Activated CD4-positive, alpha-beta T cell treated with anti-CD3 and anti-CD28 coated beads for 36 hours (primary cell): ENCODE measurements at regions not wholly inside any gene's neighbourhood (a gene's known extent, or its start where the extent isn't known, plus 50 kb on each side); places are given as distances from the start of the nearest gene placed in this dataset.
"Not testable (repeated sequence)": the region's sequence is repeated elsewhere in the genome, so short reads cannot be mapped to it uniquely, and the experiment has no call there.

Source experiments
- ATAC-seq: fragments of 200-7000 bp; cut with Tn5 transposase; one replicate; pipeline ENCODE4 v1.10.0; 2021; ENCODE audit warnings: mild to moderate bottlenecking, moderate library complexity
- CTCF ChIA-PET: fragments of 350-600 bp; sonication (Branson Sonifier 250); formaldehyde crosslinking; loops from one replicate; lab custom pipeline; 2021; ENCODE audit warnings: antibody characterized with exemption; lab: Charles Lee
- POLR2A ChIA-PET: fragments of 350-600 bp; sonication (Branson Sonifier 250); formaldehyde crosslinking; loops from one replicate; lab custom pipeline; 2021; ENCODE audit warnings: antibody characterized with exemption, inconsistent platforms; lab: Charles Lee
- DNase-seq: peaks from one replicate; pipeline ENCODE4 v3.0.0-alpha.2; 2020
- H3K27ac Mint-ChIP-seq: one replicate; pipeline ENCODE4 v1.8.0; 2021; ENCODE audit warnings: mixed read lengths
- H3K27me3 Mint-ChIP-seq: one replicate; pipeline ENCODE4 v1.8.0; 2021; ENCODE audit warnings: mixed read lengths
- H3K36me3 Mint-ChIP-seq: one replicate; pipeline ENCODE4 v1.8.0; 2021; ENCODE audit warnings: low read depth, mixed read lengths
- H3K4me1 Mint-ChIP-seq: one replicate; pipeline ENCODE4 v1.8.0; 2021; ENCODE audit warnings: mixed read lengths
- H3K4me3 Mint-ChIP-seq: one replicate; pipeline ENCODE4 v1.8.0; 2021; ENCODE audit warnings: mild to moderate bottlenecking, moderate library complexity, mixed read lengths
- H3K9me3 Mint-ChIP-seq: one replicate; pipeline ENCODE4 v1.8.0; 2021; ENCODE audit warnings: low read depth, mixed read lengths
- intact Hi-C, 2 experiments: fragments of 100-400 bp; cut with DNase I in 1 of 2; cut with micrococcal nuclease in 1 of 2; formaldehyde crosslinking; loops; one replicate each; pipeline versions ENCODE4 v1.14.2 to v1.15.1; 2022 to 2024; cut with DNase I, micrococcal nuclease

DNA sequence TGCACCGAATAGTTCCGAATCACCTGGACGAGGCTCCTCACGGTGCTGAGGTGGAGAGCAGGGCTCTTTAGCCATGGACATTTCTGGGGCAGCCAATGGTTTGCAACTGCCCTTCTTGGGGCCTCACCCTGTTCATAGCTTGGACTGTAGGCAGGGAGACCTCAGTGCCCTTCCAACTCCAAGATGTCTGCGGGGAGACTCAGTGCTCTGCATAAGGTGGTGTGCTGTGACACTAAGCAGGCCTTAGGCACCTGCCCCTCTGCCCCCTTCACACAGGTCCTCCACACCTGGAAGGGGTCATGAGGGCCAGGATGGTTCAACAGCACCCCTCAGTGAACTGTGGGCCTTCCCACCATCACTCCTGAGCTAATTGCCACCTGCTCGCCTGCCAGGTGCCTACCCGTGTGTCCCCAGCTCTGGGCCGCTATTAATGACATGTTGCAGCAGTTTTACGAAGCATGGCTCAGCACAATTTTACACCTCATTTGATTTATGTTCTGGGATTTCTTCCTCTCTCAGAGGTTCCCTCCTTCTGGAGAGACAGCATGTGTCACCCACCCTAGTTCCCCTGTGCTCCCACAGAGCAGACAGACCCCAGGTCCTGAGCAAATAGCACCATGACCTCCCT is 101.2 kb upstream of the SMAD3 start:
- Mint-ChIP-seq H3K27ac (no peak overlapping the region), H3K9me3 (no peaks in the 10 kb centered on the region), H3K4me3 (no peak overlapping the region), H3K36me3 (no peaks in the 10 kb centered on the region), H3K4me1 (no peaks in the 10 kb centered on the region), H3K27me3 (no peaks in the 10 kb centered on the region)
- DNase-seq, result no peak
- no peak for ATAC-seq
- intact Hi-C loops, result no loop called here
- ChIA-PET CTCF (no interaction called here), POLR2A (no interaction called here)

DNA sequence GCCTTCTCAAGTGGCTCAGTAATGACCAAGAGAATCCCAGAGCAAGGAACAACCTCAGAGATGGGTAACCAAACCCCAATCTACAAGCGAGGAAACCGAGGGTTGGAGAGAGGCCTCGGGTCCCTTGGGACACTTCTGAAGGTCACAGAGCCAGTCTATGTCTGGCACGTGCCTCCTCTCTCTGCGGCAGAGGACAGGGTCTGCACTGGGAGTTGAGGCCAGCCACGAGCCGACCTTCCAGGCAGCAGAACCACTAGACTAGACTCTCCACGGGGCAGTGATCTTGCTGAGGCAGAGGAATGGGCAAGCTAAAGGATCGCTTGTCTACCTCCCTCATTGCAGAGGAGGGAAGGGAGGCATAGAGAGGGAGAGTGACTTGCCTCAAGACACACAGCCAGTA is 100.6 kb upstream of the SMAD3 start:
- Mint-ChIP-seq H3K4me1 (no peaks in the 10 kb centered on the region), H3K36me3 (no peaks in the 10 kb centered on the region), H3K27ac (no peak overlapping the region), H3K4me3 (no peak overlapping the region), H3K27me3 (no peaks in the 10 kb centered on the region), H3K9me3 (no peaks in the 10 kb centered on the region)
- CTCF ChIA-PET, result no interaction called here
- no peak for ATAC-seq
- POLR2A ChIA-PET, result no interaction called here
- intact Hi-C loops, result no loop called here
- DNase-seq, result no peak

DNA sequence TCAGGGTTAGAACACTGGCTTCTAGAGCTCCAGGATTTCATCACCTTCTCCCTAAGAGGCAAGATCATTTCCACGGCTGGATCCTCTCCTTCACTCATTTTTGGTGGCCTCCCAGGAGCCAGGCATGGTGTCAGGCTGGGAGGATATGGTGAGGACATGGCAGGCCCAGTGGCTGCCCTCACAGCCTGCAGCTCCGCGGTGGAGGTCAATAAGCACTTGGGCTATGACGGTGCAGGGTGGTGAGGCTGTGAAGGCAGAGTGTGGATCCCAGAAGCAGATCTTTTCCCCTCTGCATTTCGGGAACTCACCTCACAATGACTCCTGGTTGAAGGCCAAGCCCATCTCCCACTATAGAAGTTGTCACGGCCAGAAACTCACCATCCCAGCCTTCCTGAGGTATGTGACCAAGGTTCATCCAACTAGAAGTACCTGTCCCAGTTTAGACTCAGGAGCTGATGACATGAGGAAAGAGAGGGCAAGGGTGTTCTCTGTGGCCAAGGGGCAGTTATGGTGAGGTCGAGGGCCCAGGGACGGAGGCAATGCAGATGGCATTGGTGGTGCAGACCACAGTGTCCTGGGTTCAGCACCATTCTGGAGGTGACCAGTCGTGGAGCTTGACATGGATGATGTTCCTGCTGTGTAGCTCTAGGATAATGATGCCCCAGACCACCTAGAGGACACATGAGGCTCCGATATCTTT is 100.1 kb upstream of the SMAD3 start:
- CTCF ChIA-PET, result interaction anchor here (0.6 kb wide), 1 partner anchor 44 kb away, joined by 3 read pairs; no protein-coding TSS in a partner anchor
- no peaks in the 10 kb centered on the region for H3K9me3 Mint-ChIP-seq
- H3K36me3 Mint-ChIP-seq, result no peaks in the 10 kb centered on the region
- H3K4me1 Mint-ChIP-seq, result no peaks in the 10 kb centered on the region
- intact Hi-C loops, result no loop called here
- no peak overlapping the region for H3K27ac Mint-ChIP-seq
- H3K4me3 Mint-ChIP-seq, result no peak overlapping the region
- POLR2A ChIA-PET, result no interaction called here
- H3K27me3 Mint-ChIP-seq, result no peaks in the 10 kb centered on the region
- DNase-seq, result no peak
- ATAC-seq, result no peak

DNA sequence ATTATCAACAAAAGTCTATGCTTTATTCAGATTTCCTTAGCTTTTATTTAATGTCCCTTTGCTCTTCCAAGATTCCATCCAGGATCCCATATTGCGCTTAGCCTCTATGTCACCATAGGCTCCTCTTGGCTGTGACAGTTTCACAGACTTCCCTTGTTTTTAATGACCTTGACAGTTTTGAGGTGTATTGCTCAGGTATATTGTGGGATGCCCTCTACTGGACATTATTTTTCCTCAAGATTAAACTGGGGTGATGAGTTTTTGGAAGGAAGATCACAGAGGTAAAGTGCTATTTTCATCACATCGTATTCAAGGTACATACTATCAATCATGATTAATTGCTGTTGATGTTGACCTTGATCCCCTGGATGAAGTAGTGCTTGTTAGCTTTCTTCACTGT is 99.1 kb upstream of the SMAD3 start:
- ATAC-seq, result no peak
- Mint-ChIP-seq H3K4me3 (no peak overlapping the region), H3K27me3 (no peaks in the 10 kb centered on the region), H3K9me3 (no peaks in the 10 kb centered on the region), H3K4me1 (no peaks in the 10 kb centered on the region), H3K36me3 (no peaks in the 10 kb centered on the region), H3K27ac (no peak overlapping the region)
- no peak for DNase-seq
- intact Hi-C loops, result no loop called here
- CTCF ChIA-PET, result interaction anchor here (0.6 to 1.4 kb wide), 3 partner anchors 43 to 238 kb away, joined by 3 read pairs; no protein-coding TSS in a partner anchor
- POLR2A ChIA-PET, result no interaction called here

DNA sequence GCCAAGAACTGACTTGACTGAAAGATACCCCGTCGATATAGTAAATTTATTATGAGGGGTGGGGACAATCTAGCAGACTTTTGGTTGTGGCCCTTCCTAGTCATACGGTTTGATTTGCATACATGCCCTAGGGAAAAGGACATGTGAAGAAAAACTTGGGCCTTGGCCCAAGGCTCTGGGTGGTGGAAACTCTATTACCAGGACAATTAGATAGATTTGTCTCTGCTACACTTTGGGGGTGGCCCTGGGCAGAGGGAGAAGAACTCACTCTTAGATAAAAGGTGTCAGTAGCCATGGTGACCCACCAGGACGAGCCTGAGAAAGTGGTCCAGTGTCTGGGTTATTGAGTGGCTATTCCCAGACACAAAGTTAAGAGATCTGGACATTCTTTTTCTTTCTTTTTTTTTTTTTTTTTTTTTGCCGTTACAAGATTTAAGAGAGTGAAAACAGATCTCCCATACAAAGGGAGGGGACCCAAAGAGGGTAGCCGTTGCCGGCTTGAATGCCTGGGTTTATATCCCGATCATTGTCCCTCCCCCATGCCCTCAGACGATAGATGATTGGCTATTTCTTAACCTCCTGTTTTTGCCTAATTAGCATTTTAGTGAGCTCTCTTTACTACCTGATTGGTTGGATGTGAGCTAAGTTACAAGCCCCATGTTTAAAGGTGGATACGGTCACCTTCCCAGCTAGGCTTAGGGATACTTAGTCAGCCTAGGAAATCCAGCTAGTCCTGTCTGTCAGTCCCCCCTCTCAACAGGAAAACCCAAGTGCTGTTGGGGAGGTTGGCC is 96.4 kb upstream of the SMAD3 start:
- DNase-seq, result no peak
- no peaks in the 10 kb centered on the region for H3K36me3 Mint-ChIP-seq
- no peaks in the 10 kb centered on the region for H3K27me3 Mint-ChIP-seq
- H3K4me1 Mint-ChIP-seq, result no peaks in the 10 kb centered on the region
- ATAC-seq, result no peak
- POLR2A ChIA-PET, result no interaction called here
- CTCF ChIA-PET, result interaction anchor here (0.7 kb wide), 1 partner anchor 331 kb away, joined by 3 read pairs; no protein-coding TSS in a partner anchor
- no peak overlapping the region for H3K27ac Mint-ChIP-seq
- intact Hi-C loops, result no loop called here
- H3K9me3 Mint-ChIP-seq, result no peaks in the 10 kb centered on the region
- no peak overlapping the region for H3K4me3 Mint-ChIP-seq

DNA sequence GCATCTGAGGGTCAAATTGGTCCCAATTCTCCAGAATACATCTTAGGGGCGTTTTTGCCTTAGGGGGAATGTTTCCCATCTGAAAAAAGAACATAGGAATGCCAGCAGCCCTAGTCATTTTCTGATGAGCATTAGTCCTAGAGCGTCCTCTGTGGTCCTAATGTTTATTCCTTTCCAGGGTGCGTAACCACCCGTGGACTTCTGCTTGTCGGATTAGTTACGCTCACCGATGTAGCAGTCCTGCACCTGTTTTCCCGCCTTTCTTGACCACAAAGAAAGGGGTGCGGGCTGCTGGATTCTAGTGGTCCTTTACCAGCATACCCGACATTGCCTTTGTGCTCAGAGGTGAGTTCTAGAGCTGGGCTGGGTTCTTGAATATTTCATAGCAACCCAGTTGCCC is 91.3 kb upstream of the SMAD3 start:
- POLR2A ChIA-PET, intact Hi-C loops, ATAC-seq, H3K9me3 Mint-ChIP-seq, H3K4me1 Mint-ChIP-seq, H3K27ac Mint-ChIP-seq, H3K36me3 Mint-ChIP-seq, H3K4me3 Mint-ChIP-seq, H3K27me3 Mint-ChIP-seq, DNase-seq, CTCF ChIA-PET: not testable (repeated sequence)

DNA sequence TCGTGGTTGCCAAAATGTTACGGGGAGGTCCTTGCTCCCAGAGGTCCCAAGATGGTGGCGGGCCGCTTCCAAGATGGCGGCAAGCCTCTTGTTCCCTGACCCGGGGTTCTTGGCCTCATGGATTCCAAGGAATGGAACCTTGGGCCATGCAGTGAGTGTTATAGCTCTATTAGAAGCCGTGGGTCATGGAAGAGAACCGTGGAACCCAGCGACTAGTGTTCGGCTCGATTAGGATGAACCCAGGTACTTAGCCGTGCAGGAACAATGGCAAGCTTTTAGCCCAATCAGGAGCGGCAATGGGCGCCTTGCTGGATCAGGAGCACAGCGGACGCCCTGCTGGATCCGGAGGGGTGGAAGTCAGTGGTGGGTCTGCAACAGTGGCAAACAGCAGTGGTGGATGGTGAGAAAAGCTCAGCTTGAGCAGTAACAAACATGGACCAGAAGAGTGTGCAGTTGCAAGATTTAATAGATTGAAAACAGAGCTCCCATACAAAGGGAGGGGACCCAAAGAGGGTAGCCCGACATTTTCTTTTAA is 89.2 kb upstream of the SMAD3 start:
- H3K4me1 Mint-ChIP-seq, H3K27ac Mint-ChIP-seq, POLR2A ChIA-PET, H3K9me3 Mint-ChIP-seq, H3K36me3 Mint-ChIP-seq, DNase-seq, ATAC-seq, H3K27me3 Mint-ChIP-seq, intact Hi-C loops, H3K4me3 Mint-ChIP-seq: not testable (repeated sequence)
- CTCF ChIA-PET, result interaction anchor here (0.6 kb wide), 1 partner anchor 343 kb away, joined by 3 read pairs; no protein-coding TSS in a partner anchor

DNA sequence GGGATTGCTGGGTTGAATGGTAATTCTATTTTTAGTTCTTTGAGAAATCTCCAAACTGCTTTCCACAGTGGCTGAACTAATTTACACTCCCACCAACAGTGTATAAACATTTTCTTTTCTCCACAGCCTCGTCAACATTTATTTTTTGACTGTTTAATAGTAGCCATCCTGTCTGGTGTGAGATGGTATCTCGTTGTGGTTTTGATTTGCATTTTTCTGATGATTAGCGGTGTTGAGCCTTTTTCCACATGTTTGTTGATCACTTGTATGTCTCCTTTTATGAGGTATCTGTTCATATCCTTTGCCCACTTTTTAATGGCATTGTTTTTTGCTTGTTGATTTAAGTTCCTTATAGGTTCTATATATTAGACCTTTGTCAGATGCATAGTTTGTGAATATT is 85.1 kb upstream of the SMAD3 start:
- H3K4me3 Mint-ChIP-seq, intact Hi-C loops, H3K27me3 Mint-ChIP-seq, H3K9me3 Mint-ChIP-seq, DNase-seq, H3K36me3 Mint-ChIP-seq, H3K4me1 Mint-ChIP-seq, H3K27ac Mint-ChIP-seq, POLR2A ChIA-PET, ATAC-seq: not testable (repeated sequence)
- CTCF ChIA-PET, result interaction anchor here (0.6 kb wide), 2 partner anchors 54 to 128 kb away, joined by 3 read pairs; no protein-coding TSS in a partner anchor

DNA sequence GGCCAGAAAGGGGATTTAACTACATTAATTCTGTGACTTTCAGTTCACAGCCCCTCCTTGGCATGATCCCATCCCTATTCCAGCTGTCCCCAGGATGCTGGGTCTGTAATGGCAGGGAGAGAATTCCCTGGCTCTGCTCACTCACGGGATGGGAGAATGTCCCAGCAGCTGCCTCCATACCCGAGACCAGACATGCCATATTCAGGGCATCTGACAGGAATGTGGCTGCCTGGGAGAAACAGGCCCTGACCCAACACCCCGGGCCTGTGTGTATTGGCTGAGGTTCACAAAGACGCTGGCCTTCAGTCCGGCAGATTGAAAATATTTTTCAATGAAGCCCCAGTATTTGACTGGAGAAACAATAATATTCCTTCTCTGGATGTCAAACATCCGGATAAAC is 83.6 kb upstream of the SMAD3 start:
- no peak for ATAC-seq
- Mint-ChIP-seq H3K27ac (no peak overlapping the region), H3K27me3 (peaks cover 6% of the 10 kb centered on the region), H3K9me3 (no peaks in the 10 kb centered on the region), H3K36me3 (no peaks in the 10 kb centered on the region), H3K4me3 (no peak overlapping the region), H3K4me1 (no peaks in the 10 kb centered on the region)
- POLR2A ChIA-PET, result interaction anchor here (0.7 to 0.8 kb wide), 2 partner anchors 135 to 439 kb away, joined by 3 read pairs; no protein-coding TSS in a partner anchor
- DNase-seq, result no peak
- intact Hi-C loops, result no loop called here
- CTCF ChIA-PET, result no interaction called here

DNA sequence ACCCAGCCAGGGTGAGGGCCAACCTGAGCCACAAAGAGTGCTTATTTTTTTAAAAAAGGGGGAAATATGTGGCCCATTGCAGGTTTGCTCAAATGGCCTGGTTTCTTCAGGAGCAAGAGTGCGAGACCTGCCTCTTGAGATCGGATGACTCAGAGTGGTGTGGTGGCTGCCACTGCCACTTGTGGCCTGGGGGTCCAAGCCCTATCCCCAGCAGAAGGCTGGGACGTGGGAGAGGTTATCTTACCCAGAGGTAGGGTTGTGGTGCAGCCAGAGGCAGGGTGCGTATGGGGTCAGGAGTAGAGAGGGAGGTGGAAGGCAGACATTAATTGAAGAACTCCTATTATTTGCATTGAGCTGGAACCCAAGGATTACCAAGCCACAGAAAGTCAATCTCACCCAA is 83.2 kb upstream of the SMAD3 start:
- Mint-ChIP-seq H3K36me3 (no peaks in the 10 kb centered on the region), H3K9me3 (no peaks in the 10 kb centered on the region), H3K4me3 (no peak overlapping the region), H3K27me3 (peaks cover 6% of the 10 kb centered on the region), H3K4me1 (no peaks in the 10 kb centered on the region), H3K27ac (no peak overlapping the region)
- POLR2A ChIA-PET, result no interaction called here
- intact Hi-C loops, result no loop called here
- ATAC-seq (no peak), DNase-seq (no peak)
- CTCF ChIA-PET, result no interaction called here

DNA sequence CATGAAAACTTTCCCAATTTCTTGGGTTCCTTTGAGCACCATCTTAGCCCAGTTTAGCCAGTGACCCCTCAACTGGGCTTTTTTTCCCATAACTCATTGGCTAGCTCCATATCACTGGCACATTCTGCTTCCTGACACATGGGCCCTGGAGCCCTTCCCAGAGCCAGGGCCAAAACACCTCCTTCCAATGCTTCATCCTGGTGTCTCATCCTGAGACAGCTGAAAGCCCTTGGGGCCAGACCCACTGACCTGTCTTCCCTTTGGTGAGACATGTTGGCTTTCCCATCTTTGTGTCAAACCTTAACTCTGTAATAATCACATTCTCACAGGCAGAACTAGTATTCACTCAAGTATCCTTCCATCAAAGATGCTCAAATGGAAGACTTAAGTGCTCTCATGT is 82.6 kb upstream of the SMAD3 start:
- Mint-ChIP-seq H3K9me3 (no peaks in the 10 kb centered on the region), H3K4me3 (no peak overlapping the region), H3K36me3 (no peaks in the 10 kb centered on the region), H3K27me3 (peaks cover 6% of the 10 kb centered on the region), H3K4me1 (no peaks in the 10 kb centered on the region), H3K27ac (no peak overlapping the region)
- ChIA-PET POLR2A (no interaction called here), CTCF (no interaction called here)
- DNase-seq, result no peak
- intact Hi-C loops, result no loop called here
- ATAC-seq, result no peak
